Erythroblast (primary cell): ENCODE measurements at regions not wholly inside any gene's neighbourhood (a gene's known extent, or its start where the extent isn't known, plus 50 kb on each side); places are given as distances from the start of the nearest gene placed in this dataset.

ENCODE experiments used
- GATA1 ChIP-seq: IDR thresholded peaks from 2 replicates; pipeline ENCODE4 v1.6.1; 2011; ENCODE audit warnings: low read depth, mild to moderate bottlenecking, control low read depth, low read length, moderate library complexity
- POLR2A ChIP-seq: IDR thresholded peaks from 2 replicates; pipeline ENCODE4 v1.6.1; 2011; ENCODE audit warnings: mild to moderate bottlenecking, low read length

GRCh38 chr13:44694291-44694690 lies 118.2 kb upstream of the TSC22D1 start:
- TF ChIP-seq POLR2A (no peak), GATA1 (no peak)
